ENCODE measurements at regions not wholly inside any gene's neighbourhood (a gene's known extent, or its start where the extent isn't known, plus 50 kb on each side); places are given as distances from the start of the nearest gene placed in this dataset.

GRCh38 chr5:8981016-8981415 lies 564.9 kb downstream of the SEMA5A start:
- no peak overlapping the region for H4K91ac ChIP-seq (replicated peaks; ENCODE audit: insufficient read length, low read length)
- CTCF ChIA-PET (ENCODE audit: partially characterized antibody) = interaction anchor here (1.2 kb wide), 2 partner anchors 12 to 73 kb away, joined by 3 read pairs; no protein-coding TSS in a partner anchor
- no peak overlapping the region for H3K27ac ChIP-seq (ENCODE audit: low read depth, low read length)
- no peak overlapping the region for H3K14ac ChIP-seq (ENCODE audit: insufficient read length)
- no peak overlapping the region; the same call in 1 of the 2 replicates for H4K8ac ChIP-seq (ENCODE audit: extremely low read depth, insufficient read depth, low read length)
- no peaks in the 10 kb centered on the region for H3K27me3 ChIP-seq (replicated peaks in 1 of 4; ENCODE audit: control insufficient read depth in 3 of 4, extremely low read depth in 1 of 4, insufficient read depth in 3 of 4, low read length in 3 of 4)
- POLR2A ChIA-PET (ENCODE audit: partially characterized antibody) = no interaction called here
- no peaks in the 10 kb centered on the region for H4K20me1 ChIP-seq (replicated peaks in 1 of 2; ENCODE audit: control insufficient read depth in 1 of 2, insufficient read depth in 2 of 2, low read length in 2 of 2)
- no peak overlapping the region for H2BK12ac ChIP-seq (ENCODE audit: low read depth, low read length)
- H2BK15ac ChIP-seq (ENCODE audit: low read length) = no peak overlapping the region
- FAIRE-seq (no peak), DNase-seq (ENCODE audit: low read depth in 1 of 2, low spot score in 2 of 2) (no peak)
- no peaks in the 10 kb centered on the region for H3K23me2 ChIP-seq (ENCODE audit: low read depth, low read length)
- no peak overlapping the region for H2AK5ac ChIP-seq (ENCODE audit: low read depth, low read length)
- H3K4me1 ChIP-seq (replicated peaks in 1 of 4; ENCODE audit: control insufficient read depth in 3 of 4, insufficient read depth in 4 of 4, low read length in 3 of 4) = 0 out of 7 replicates have a peak, but pooled peaks cover 0 to 2% (median 0%) of the 10 kb centered on the region in 4 experiments
- no peak overlapping the region for H3K18ac ChIP-seq (ENCODE audit: extremely low read depth, low read length)
- H3K4ac ChIP-seq (replicated peaks; ENCODE audit: insufficient read length, low read depth, low read length) = no peak overlapping the region
- H3K36me3 ChIP-seq (ENCODE audit: control insufficient read depth in 2 of 4, insufficient read depth in 4 of 4, low read length in 3 of 4) = no peaks in the 10 kb centered on the region
- no peak overlapping the region for H2BK120ac ChIP-seq (replicated peaks; ENCODE audit: low read depth, low read length)
- no peaks in the 10 kb centered on the region for H3K79me2 ChIP-seq (ENCODE audit: control insufficient read depth in 1 of 2, insufficient read depth in 2 of 2, low read length in 2 of 2)
- H3K9ac ChIP-seq (replicated peaks in 1 of 4; ENCODE audit: extremely low read depth in 1 of 4, low read depth in 3 of 4, low read length in 3 of 4) = no peak overlapping the region
- H3K56ac ChIP-seq (replicated peaks; ENCODE audit: insufficient read length, low read depth, low read length) = no peak overlapping the region
- H2BK20ac ChIP-seq (ENCODE audit: low read length) = no peak overlapping the region
- no peaks in the 10 kb centered on the region for H3K79me1 ChIP-seq (ENCODE audit: low read depth, low read length)
- no peak overlapping the region for H3K23ac ChIP-seq (ENCODE audit: insufficient read length)
- H4K5ac ChIP-seq (ENCODE audit: insufficient read length, low read depth, low read length) = no peak overlapping the region
- no peak overlapping the region for H3K4me2 ChIP-seq (ENCODE audit: insufficient read depth in 1 of 2, low read depth in 2 of 2, low read length in 2 of 2)
- no peaks in the 10 kb centered on the region for H3K9me3 ChIP-seq (ENCODE audit: insufficient read depth in 2 of 2, low read depth in 1 of 2, low read length in 1 of 2)
- no peak overlapping the region for H2BK5ac ChIP-seq (ENCODE audit: low read depth, low read length)
- 91% methylated on average over 5 of the region's 5 CpGs; no CpG with 5 or more reads in 1 of the 2 experiments for WGBS, 2 experiments (ENCODE audit: extremely low coverage in 1 of 2, insufficient coverage in 1 of 2, insufficient read length in 1 of 2, insufficient replicate concordance in 2 of 2, low coverage in 1 of 2, low lambda C conversion rate in 2 of 2, missing lambda C conversion rate in 1 of 2)
- H2AFZ ChIP-seq (ENCODE audit: low read length) = peak overlapping the region; percentile 81
- H3K4me3 ChIP-seq (ENCODE audit: extremely low read depth in 1 of 4, insufficient read depth in 2 of 4, low read depth in 3 of 4, low read length in 4 of 4) = no peak overlapping the region
- TF ChIP-seq SIN3A (conservative IDR thresholded peaks at IDR 0.05 in 1 of 2, IDR thresholded peaks at IDR 0.05 in 1 of 2; ENCODE audit: low read depth in 1 of 2, low read length in 2 of 2) (no peak), RFX5 (IDR thresholded peaks at IDR 0.05; ENCODE audit: borderline replicate concordance, low read depth, low read length) (no peak), GABPA (IDR thresholded peaks at IDR 0.05; ENCODE audit: borderline replicate concordance, insufficient read depth, low read length) (no peak), CBX5 (IDR thresholded peaks at IDR 0.05; ENCODE audit: low read depth, low read length) (no peak), E2F6 (IDR thresholded peaks at IDR 0.05) (no peak), CHD2 (IDR thresholded peaks at IDR 0.05; ENCODE audit: low read length) (no peak), BACH1 (IDR thresholded peaks at IDR 0.05; ENCODE audit: low read length) (no peak), POLR2A (IDR thresholded peaks at IDR 0.05; ENCODE audit: control extremely low read depth in 1 of 2, low read depth in 2 of 2, low read length in 2 of 2) (no peak), RNF2 (IDR thresholded peaks at IDR 0.05; ENCODE audit: borderline replicate concordance, low read depth, low read length, missing control alignments, poor library complexity, severe bottlenecking) (no peak), TBP (IDR thresholded peaks at IDR 0.05; ENCODE audit: low read depth, low read length) (no peak)

All from H1 (cell line).